ENCODE measurements at regions not wholly inside any gene's neighbourhood (a gene's known extent, or its start where the extent isn't known, plus 50 kb on each side); places are given as distances from the start of the nearest gene placed in this dataset.

- WGBS = 60% methylated on average over 3 of the region's 3 CpGs
These were observed 97.2 kb upstream of the PDE5A start for GRCh38 chr4:119725688-119726330.

GRCh38 chr4:119725011-119725410 is 96.4 kb upstream of the PDE5A start:
- no peak overlapping the region for H3K4me3 ChIP-seq (ENCODE audit: low read length in 2 of 2)
- no peak for DNase-seq (ENCODE audit: low read depth in 6 of 9, low spot score in 9 of 9)
- H3K27ac ChIP-seq (ENCODE audit: low read depth in 1 of 2, low read length in 1 of 2) = no peak overlapping the region
- no peaks in the 10 kb centered on the region for H3K9me3 ChIP-seq (ENCODE audit: control insufficient read depth in 2 of 2, insufficient read depth in 1 of 2, low read length in 1 of 2)
- no peaks in the 10 kb centered on the region for H3K4me1 ChIP-seq (ENCODE audit: control insufficient read depth in 2 of 2, insufficient read depth in 2 of 2, low read length in 2 of 2)
- H3K27me3 ChIP-seq (ENCODE audit: control insufficient read depth in 2 of 2, insufficient read depth in 1 of 2, low read length in 1 of 2) = no peaks in the 10 kb centered on the region
- no peaks in the 10 kb centered on the region for H3K36me3 ChIP-seq (ENCODE audit: control insufficient read depth in 2 of 2, insufficient read depth in 2 of 2, low read length in 1 of 2)
- 95% methylated on average over 6 of the region's 6 CpGs for WGBS

More at GRCh38 chr4:119725688-119726330, 97.2 kb upstream of the PDE5A start:
- Histone ChIP-seq H3K27me3 (ENCODE audit: control insufficient read depth in 2 of 2, insufficient read depth in 1 of 2, low read length in 1 of 2) (no peaks in the 10 kb centered on the region), H3K4me1 (ENCODE audit: control insufficient read depth in 2 of 2, insufficient read depth in 2 of 2, low read length in 2 of 2) (no peaks in the 10 kb centered on the region), H3K4me3 (ENCODE audit: low read length in 2 of 2) (no peak overlapping the region), H3K36me3 (ENCODE audit: control insufficient read depth in 2 of 2, insufficient read depth in 2 of 2, low read length in 1 of 2) (no peaks in the 10 kb centered on the region), H3K9me3 (ENCODE audit: control insufficient read depth in 2 of 2, insufficient read depth in 1 of 2, low read length in 1 of 2) (no peaks in the 10 kb centered on the region), H3K27ac (ENCODE audit: low read depth in 1 of 2, low read length in 1 of 2) (no peak overlapping the region)
- no peak for DNase-seq (ENCODE audit: low read depth in 6 of 9, low spot score in 9 of 9)

DNA sequence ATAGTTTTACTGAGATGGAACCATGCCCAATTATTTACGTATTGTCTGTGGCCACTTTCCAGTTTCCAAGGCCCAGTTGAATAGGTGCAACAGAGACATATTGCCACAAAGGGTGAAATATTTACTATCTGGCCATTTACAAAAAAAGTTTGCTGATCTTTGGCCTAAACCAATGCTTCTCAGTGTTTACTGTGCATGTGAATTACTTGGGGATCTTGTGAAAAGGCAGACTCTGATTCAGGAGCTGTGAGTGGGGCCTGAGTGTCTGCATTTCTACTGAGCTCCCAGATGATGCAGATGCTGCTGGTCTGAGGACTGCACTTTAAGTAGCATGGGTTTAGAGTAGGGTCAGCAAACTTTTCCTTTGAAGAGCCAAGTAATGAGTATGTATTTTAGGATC is 94.1 kb upstream of the PDE5A start:
- no peak for DNase-seq (ENCODE audit: low read depth in 6 of 9, low spot score in 9 of 9)
- Histone ChIP-seq H3K9me3 (ENCODE audit: control insufficient read depth in 2 of 2, insufficient read depth in 1 of 2, low read length in 1 of 2) (no peaks in the 10 kb centered on the region), H3K27ac (ENCODE audit: low read depth in 1 of 2, low read length in 1 of 2) (no peak overlapping the region), H3K4me1 (ENCODE audit: control insufficient read depth in 2 of 2, insufficient read depth in 2 of 2, low read length in 2 of 2) (no peaks in the 10 kb centered on the region), H3K36me3 (ENCODE audit: control insufficient read depth in 2 of 2, insufficient read depth in 2 of 2, low read length in 1 of 2) (no peaks in the 10 kb centered on the region), H3K4me3 (ENCODE audit: low read length in 2 of 2) (no peak overlapping the region), H3K27me3 (ENCODE audit: control insufficient read depth in 2 of 2, insufficient read depth in 1 of 2, low read length in 1 of 2) (no peaks in the 10 kb centered on the region)
- whole genome bisulfite sequencing = 98% methylated on average over 1 of the region's 1 CpG

- Histone ChIP-seq H3K4me1 (ENCODE audit: control insufficient read depth in 2 of 2, insufficient read depth in 2 of 2, low read length in 2 of 2) (no peaks in the 10 kb centered on the region), H3K27me3 (ENCODE audit: control insufficient read depth in 2 of 2, insufficient read depth in 1 of 2, low read length in 1 of 2) (no peaks in the 10 kb centered on the region), H3K9me3 (ENCODE audit: control insufficient read depth in 2 of 2, insufficient read depth in 1 of 2, low read length in 1 of 2) (no peaks in the 10 kb centered on the region), H3K4me3 (ENCODE audit: low read length in 2 of 2) (no peak overlapping the region), H3K36me3 (ENCODE audit: control insufficient read depth in 2 of 2, insufficient read depth in 2 of 2, low read length in 1 of 2) (no peaks in the 10 kb centered on the region), H3K27ac (ENCODE audit: low read depth in 1 of 2, low read length in 1 of 2) (no peak overlapping the region)
- no peak for DNase-seq (ENCODE audit: low read depth in 6 of 9, low spot score in 9 of 9)
- 95% methylated on average over 1 of the region's 1 CpG for WGBS
These were observed 93.3 kb upstream of the PDE5A start for GRCh38 chr4:119721878-119722277.

- H3K9me3 ChIP-seq (ENCODE audit: control insufficient read depth in 2 of 2, insufficient read depth in 1 of 2, low read length in 1 of 2) = peaks cover 0 to 18% of the 10 kb centered on the region in 2 donors
- 89% methylated on average over 4 of the region's 4 CpGs for WGBS
- no peak overlapping the region for H3K27ac ChIP-seq (ENCODE audit: low read depth in 1 of 2, low read length in 1 of 2)
- H3K4me1 ChIP-seq (ENCODE audit: control insufficient read depth in 2 of 2, insufficient read depth in 2 of 2, low read length in 2 of 2) = no peaks in the 10 kb centered on the region
- no peaks in the 10 kb centered on the region for H3K27me3 ChIP-seq (ENCODE audit: control insufficient read depth in 2 of 2, insufficient read depth in 1 of 2, low read length in 1 of 2)
- H3K4me3 ChIP-seq (ENCODE audit: low read length in 2 of 2) = no peak overlapping the region
- no peak for DNase-seq (ENCODE audit: low read depth in 6 of 9, low spot score in 9 of 9)
- no peaks in the 10 kb centered on the region for H3K36me3 ChIP-seq (ENCODE audit: control insufficient read depth in 2 of 2, insufficient read depth in 2 of 2, low read length in 1 of 2)
These were observed 87.2 kb upstream of the PDE5A start for GRCh38 chr4:119715490-119716445.

- Histone ChIP-seq H3K4me3 (ENCODE audit: low read length in 2 of 2) (no peak overlapping the region), H3K9me3 (ENCODE audit: control insufficient read depth in 2 of 2, insufficient read depth in 1 of 2, low read length in 1 of 2) (peaks cover 0 to 10% of the 10 kb centered on the region in 2 donors)
- 94% methylated on average over 2 of the region's 2 CpGs for WGBS
These were observed 80.8 kb upstream of the PDE5A start for GRCh38 chr4:119709418-119709817.

GRCh38 chr4:119707336-119707735 is 78.7 kb upstream of the PDE5A start:
- Histone ChIP-seq H3K27ac (ENCODE audit: low read depth in 1 of 2, low read length in 1 of 2) (no peak overlapping the region), H3K9me3 (ENCODE audit: control insufficient read depth in 2 of 2, insufficient read depth in 1 of 2, low read length in 1 of 2) (peaks cover 0 to 5% of the 10 kb centered on the region in 2 donors), H3K36me3 (ENCODE audit: control insufficient read depth in 2 of 2, insufficient read depth in 2 of 2, low read length in 1 of 2) (no peaks in the 10 kb centered on the region), H3K4me1 (ENCODE audit: control insufficient read depth in 2 of 2, insufficient read depth in 2 of 2, low read length in 2 of 2) (no peaks in the 10 kb centered on the region), H3K4me3 (ENCODE audit: low read length in 2 of 2) (no peak overlapping the region), H3K27me3 (ENCODE audit: control insufficient read depth in 2 of 2, insufficient read depth in 1 of 2, low read length in 1 of 2) (no peaks in the 10 kb centered on the region)
- DNase-seq (ENCODE audit: low read depth in 6 of 9, low spot score in 9 of 9) = no peak
- 97% methylated on average over 3 of the region's 3 CpGs for WGBS

More at GRCh38 chr4:119709418-119709817, 80.8 kb upstream of the PDE5A start:
- H3K4me1 ChIP-seq (ENCODE audit: control insufficient read depth in 2 of 2, insufficient read depth in 2 of 2, low read length in 2 of 2) = no peaks in the 10 kb centered on the region
- no peaks in the 10 kb centered on the region for H3K36me3 ChIP-seq (ENCODE audit: control insufficient read depth in 2 of 2, insufficient read depth in 2 of 2, low read length in 1 of 2)
- H3K27me3 ChIP-seq (ENCODE audit: control insufficient read depth in 2 of 2, insufficient read depth in 1 of 2, low read length in 1 of 2) = no peaks in the 10 kb centered on the region
- DNase-seq (ENCODE audit: low read depth in 6 of 9, low spot score in 9 of 9) = no peak
- H3K27ac ChIP-seq (ENCODE audit: low read depth in 1 of 2, low read length in 1 of 2) = no peak overlapping the region

GRCh38 chr4:119706804-119707203 is 78.2 kb upstream of the PDE5A start:
- Histone ChIP-seq H3K4me3 (ENCODE audit: low read length in 2 of 2) (no peak overlapping the region), H3K36me3 (ENCODE audit: control insufficient read depth in 2 of 2, insufficient read depth in 2 of 2, low read length in 1 of 2) (no peaks in the 10 kb centered on the region), H3K9me3 (ENCODE audit: control insufficient read depth in 2 of 2, insufficient read depth in 1 of 2, low read length in 1 of 2) (no peaks in the 10 kb centered on the region), H3K27me3 (ENCODE audit: control insufficient read depth in 2 of 2, insufficient read depth in 1 of 2, low read length in 1 of 2) (no peaks in the 10 kb centered on the region), H3K4me1 (ENCODE audit: control insufficient read depth in 2 of 2, insufficient read depth in 2 of 2, low read length in 2 of 2) (no peaks in the 10 kb centered on the region), H3K27ac (ENCODE audit: low read depth in 1 of 2, low read length in 1 of 2) (no peak overlapping the region)
- no peak for DNase-seq (ENCODE audit: low read depth in 6 of 9, low spot score in 9 of 9)

GRCh38 chr4:119697887-119698393 is 69.3 kb upstream of the PDE5A start:
- H3K9me3 ChIP-seq (ENCODE audit: control insufficient read depth in 2 of 2, insufficient read depth in 1 of 2, low read length in 1 of 2) = no peaks in the 10 kb centered on the region
- H3K27me3 ChIP-seq (ENCODE audit: control insufficient read depth in 2 of 2, insufficient read depth in 1 of 2, low read length in 1 of 2) = no peaks in the 10 kb centered on the region
- no peak overlapping the region for H3K4me3 ChIP-seq (ENCODE audit: low read length in 2 of 2)
- no peak for DNase-seq (ENCODE audit: low read depth in 6 of 9, low spot score in 9 of 9)
- no peaks in the 10 kb centered on the region for H3K36me3 ChIP-seq (ENCODE audit: control insufficient read depth in 2 of 2, insufficient read depth in 2 of 2, low read length in 1 of 2)
- no peaks in the 10 kb centered on the region for H3K4me1 ChIP-seq (ENCODE audit: control insufficient read depth in 2 of 2, insufficient read depth in 2 of 2, low read length in 2 of 2)
- WGBS = 92% methylated on average over 4 of the region's 4 CpGs
- H3K27ac ChIP-seq (ENCODE audit: low read depth in 1 of 2, low read length in 1 of 2) = no peak overlapping the region

Measured in thymus (tissue), 11 donors.